IMR-90 (cell line): ENCODE measurements at regions not wholly inside any gene's neighbourhood (a gene's known extent, or its start where the extent isn't known, plus 50 kb on each side); places are given as distances from the start of the nearest gene placed in this dataset.
"Not testable (repeated sequence)": the region's sequence is repeated elsewhere in the genome, so short reads cannot be mapped to it uniquely, and the experiment has no call there.

Experiments used
- ATAC-seq: fragments of 200-7000 bp; cut with Tn5 transposase; 2 replicates; pipeline ENCODE4 v1.9.1; 2020; ENCODE audit warnings: low read depth, mild to moderate bottlenecking, moderate library complexity
- BruUV-seq: library from RNA; stranded (reverse); fragments of 400-500 nt; replicated peaks from 2 replicates; lab custom pipeline; 2021; lab: Mats Ljungman, UMichigan
- CTCF ChIA-PET: fragments of 300-600 bp; formaldehyde crosslinking; extraction: SDS; loops from one replicate; lab custom pipeline; 2021; ENCODE audit warnings: antibody characterized with exemption; lab: Yijun Ruan, JAX
- POLR2A ChIA-PET: fragments of 300-600 bp; sonication (Branson Sonifier 250); formaldehyde crosslinking; loops from one replicate; lab custom pipeline; 2022; ENCODE audit warnings: antibody characterized with exemption; ENCODE audit not compliant: unreplicated experiment; lab: Charles Lee
- DNase-seq: peaks from one replicate; pipeline ENCODE4 v3.0.0; 2013
- H2AFZ ChIP-seq: replicated peaks from 2 replicates; pipeline ENCODE3; 2013; ENCODE audit warnings: low read length, mild to moderate bottlenecking; ENCODE audit not compliant: poor library complexity
- H2AK5ac ChIP-seq: 2 replicates; pipeline ENCODE4 v1.6.1; 2013; ENCODE audit warnings: low read depth, low read length, inconsistent platforms
- H2AK9ac ChIP-seq: replicated peaks from 2 replicates; pipeline ENCODE3; 2013; ENCODE audit warnings: mild to moderate bottlenecking, low read depth, low read length, moderate library complexity; ENCODE audit not compliant: poor library complexity
- H2BK120ac ChIP-seq: 2 replicates; pipeline ENCODE4 v1.6.1; 2013; ENCODE audit warnings: low read depth, low read length, inconsistent platforms
- H2BK15ac ChIP-seq: 3 replicates; pipeline ENCODE4 v1.6.1; 2013; ENCODE audit warnings: low read depth, low read length, inconsistent platforms
- H2BK20ac ChIP-seq: 2 replicates; pipeline ENCODE4 v1.6.1; 2013; ENCODE audit warnings: low read depth, mild to moderate bottlenecking, inconsistent platforms, low read length, moderate library complexity
- H2BK5ac ChIP-seq: 2 replicates; pipeline ENCODE4 v1.6.1; 2013; ENCODE audit warnings: mild to moderate bottlenecking, low read depth, low read length, inconsistent platforms; ENCODE audit not compliant: poor library complexity, severe bottlenecking
- H3K14ac ChIP-seq: replicated peaks from 2 replicates; pipeline ENCODE4 v1.6.1; 2013; ENCODE audit warnings: low read depth, low read length, inconsistent platforms
- H3K18ac ChIP-seq: 2 replicates; pipeline ENCODE4 v1.6.1; 2013; ENCODE audit warnings: low read depth, low read length, control low read depth
- H3K23ac ChIP-seq: 2 replicates; pipeline ENCODE4 v1.6.1; 2013; ENCODE audit warnings: low read depth, low read length, inconsistent platforms
- H3K27ac ChIP-seq: 2 replicates; pipeline ENCODE4 v1.5.1; 2013; ENCODE audit warnings: mild to moderate bottlenecking, control low read depth, low read length; ENCODE audit not compliant: insufficient read depth
- H3K27me3 ChIP-seq: 2 replicates; pipeline ENCODE4 v1.6.1; 2013; ENCODE audit warnings: low read length; ENCODE audit not compliant: control insufficient read depth, insufficient read depth
- H3K36me3 ChIP-seq: 2 replicates; pipeline ENCODE4 v1.6.1; 2013; ENCODE audit warnings: low read length, mixed read lengths; ENCODE audit not compliant: control insufficient read depth, insufficient read depth
- H3K4ac ChIP-seq: 2 replicates; pipeline ENCODE4 v1.6.1; 2013; ENCODE audit warnings: low read depth, low read length, inconsistent platforms
- H3K4me1 ChIP-seq: 2 replicates; pipeline ENCODE4 v1.6.1; 2013; ENCODE audit warnings: low read length, mixed read lengths; ENCODE audit not compliant: control insufficient read depth, insufficient read depth
- H3K4me2 ChIP-seq: 2 replicates; pipeline ENCODE4 v1.6.1; 2013; ENCODE audit warnings: low read depth, mild to moderate bottlenecking, control low read depth, low read length, moderate library complexity
- H3K4me3 ChIP-seq: 2 replicates; pipeline ENCODE4 v1.5.1; 2013; ENCODE audit warnings: low read depth, mild to moderate bottlenecking, control low read depth, low read length, moderate library complexity; ENCODE audit not compliant: insufficient read depth
- H3K56ac ChIP-seq: 2 replicates; pipeline ENCODE4 v1.6.1; 2013; ENCODE audit warnings: low read length, inconsistent platforms; ENCODE audit not compliant: insufficient read depth; ENCODE audit errors: extremely low read depth
- H3K79me1 ChIP-seq, 2 experiments: 2 replicates each; pipeline ENCODE4 v1.6.1; 2013; ENCODE audit warnings: low read length in 2 of 2, inconsistent platforms in 1 of 2, low read depth in 1 of 2
- H3K9ac ChIP-seq: 2 replicates; pipeline ENCODE4 v1.6.1; 2013; ENCODE audit warnings: low read depth, low read length, control low read depth
- H3K9me1 ChIP-seq: 2 replicates; pipeline ENCODE4 v1.6.1; 2013; ENCODE audit warnings: low read length, inconsistent platforms; ENCODE audit not compliant: insufficient read depth
- H3K9me3 ChIP-seq: 2 replicates; pipeline ENCODE4 v1.6.1; 2013; ENCODE audit warnings: low read length; ENCODE audit not compliant: control insufficient read depth, insufficient read depth
- H4K20me1 ChIP-seq: 2 replicates; pipeline ENCODE4 v1.6.1; 2013; ENCODE audit warnings: low read length, inconsistent platforms; ENCODE audit not compliant: insufficient read depth
- H4K5ac ChIP-seq: 2 replicates; pipeline ENCODE4 v1.6.1; 2013; ENCODE audit warnings: mild to moderate bottlenecking, low read depth, low read length, control low read depth
- H4K8ac ChIP-seq, 2 experiments: 2 replicates each; pipeline ENCODE4 v1.6.1; 2013; ENCODE audit warnings: low read depth in 2 of 2, low read length in 2 of 2, control low read depth in 1 of 2, inconsistent platforms in 1 of 2
- H4K91ac ChIP-seq: 2 replicates; pipeline ENCODE4 v1.6.1; 2013; ENCODE audit warnings: low read depth, low read length, inconsistent platforms; ENCODE audit not compliant: insufficient read depth
- WGBS, 2 experiments: methylation state at CpG; one replicate each; pipeline versions ENCODE4 v1.1.5 to v1.1.7; 2013; ENCODE audit warnings: missing lambda C conversion rate in 2 of 2; ENCODE audit not compliant: insufficient read length in 1 of 2; ENCODE audit errors: extremely low coverage in 2 of 2; 5-methylcytosine and 5-hydroxymethylcytosine counted together
- dilution Hi-C: fragments of 300-500 bp; cut with HindIII; formaldehyde crosslinking; loops from one replicate; pipeline ENCODE4 v1.14.3; 2018; ENCODE audit warnings: low sequenced_read_pairs; ENCODE audit not compliant: unreplicated experiment
- in situ Hi-C: fragments of 300-500 bp; cut with MboI; formaldehyde crosslinking; loops from 3 replicates; pipeline ENCODE4 v1.14.3; 2019; ENCODE audit warnings: low sequenced_read_pairs, inconsistent platforms, mixed read lengths
- intact Hi-C: fragments of 100-400 bp; cut with micrococcal nuclease; formaldehyde crosslinking; loops from 2 replicates; pipeline ENCODE4 v1.10.0; 2022

GRCh38 chr11:37145434-37145833 is 547.4 kb upstream of the RAG2 start:
- H3K14ac ChIP-seq, H3K4me1 ChIP-seq, H3K56ac ChIP-seq, H2BK15ac ChIP-seq, DNase-seq, CTCF ChIA-PET, H4K5ac ChIP-seq, H3K27me3 ChIP-seq, H3K36me3 ChIP-seq, H2BK120ac ChIP-seq, H4K91ac ChIP-seq, H3K9me1 ChIP-seq, ATAC-seq, H4K20me1 ChIP-seq, H2AFZ ChIP-seq, H2BK20ac ChIP-seq, POLR2A ChIA-PET, H3K9me3 ChIP-seq, H3K4ac ChIP-seq, H3K9ac ChIP-seq, in situ Hi-C loops, H3K4me2 ChIP-seq, H4K8ac ChIP-seq, H3K4me3 ChIP-seq, H3K27ac ChIP-seq, intact Hi-C loops, dilution Hi-C loops, H3K23ac ChIP-seq, H3K18ac ChIP-seq, H3K79me1 ChIP-seq, BruUV-seq, H2AK9ac ChIP-seq, H2BK5ac ChIP-seq, H2AK5ac ChIP-seq: not testable (repeated sequence)
- WGBS, 2 experiments, result no CpG with 5 or more reads among the region's 1 CpG
